Esophagus muscularis mucosa (tissue), 4 donors: ENCODE measurements at regions not wholly inside any gene's neighbourhood (a gene's known extent, or its start where the extent isn't known, plus 50 kb on each side); places are given as distances from the start of the nearest gene placed in this dataset.
"Not testable (repeated sequence)": the region's sequence is repeated elsewhere in the genome, so short reads cannot be mapped to it uniquely, and the experiment has no call there.

Experiments used
- DNase-seq: peaks from one replicate; pipeline ENCODE4 v3.0.0-alpha.2; 2017; ENCODE audit errors: extremely low spot score
- H3K27ac ChIP-seq, 4 donors: fragments of 200-600 bp; sonication (generic); replicated peaks in 1 of 4; 1 replicate in 3 of 4; 2 replicates in 1 of 4; pipeline ENCODE4 v1.5.1; 2016 to 2019; ENCODE audit warnings: mild to moderate bottlenecking in 1 of 4
- H3K27me3 ChIP-seq, 4 donors: fragments of 200-600 bp; sonication (generic); one replicate each; pipeline versions ENCODE4 v1.5.1 to v1.6.0; 2016 to 2019
- H3K36me3 ChIP-seq, 4 donors: fragments of 200-600 bp; sonication (generic); one replicate each; pipeline ENCODE4 v1.5.1; 2016 to 2019
- H3K4me1 ChIP-seq, 4 donors: fragments of 200-600 bp; sonication (generic); one replicate each; pipeline ENCODE4 v1.5.1; 2016 to 2019
- H3K4me3 ChIP-seq, 4 donors: fragments of 200-600 bp; sonication (generic); 1 replicate in 2 of 4; 2 replicates in 2 of 4; pipeline ENCODE4 v1.5.1; 2016 to 2019; ENCODE audit warnings: mild to moderate bottlenecking in 4 of 4, moderate library complexity in 1 of 4
- H3K9me3 ChIP-seq, 4 donors: fragments of 200-600 bp; sonication (generic); 1 replicate in 3 of 4; 2 replicates in 1 of 4; pipeline ENCODE4 v1.5.1; 2016 to 2019
- EP300 ChIP-seq: sonication (generic); formaldehyde crosslinking; IDR thresholded peaks from one replicate; pipeline ENCODE4 v1.6.1; 2017; ENCODE audit warnings: antibody characterized with exemption
- POLR2A ChIP-seq: fragments of 450-650 bp; IDR thresholded peaks from one replicate; pipeline ENCODE4 v1.6.1; 2017; ENCODE audit warnings: antibody characterized with exemption, moderate library complexity, mild to moderate bottlenecking, low read depth
- POLR2AphosphoS5 ChIP-seq, 2 donors: sonication (generic); formaldehyde crosslinking; IDR thresholded peaks; one replicate each; pipeline ENCODE4 v1.6.1; 2017; ENCODE audit warnings: antibody characterized with exemption in 2 of 2
- WGBS: methylation state at CpG from one replicate; pipeline ENCODE4 v1.1.5; 2018; 5-methylcytosine and 5-hydroxymethylcytosine counted together
- intact Hi-C: fragments of 100-400 bp; cut with DNase I; formaldehyde crosslinking; loops from one replicate; pipeline ENCODE4 v1.15.1; 2023
- TF ChIP-seq, protein P1 (sequence below), 3 experiments: fragments of 200-600 bp in 2 of 3; fragments of 450-650 bp in 1 of 3; sonication (generic) in 2 of 3; IDR thresholded peaks; one replicate each; pipeline ENCODE4 v1.5.1; 2017 to 2019; ENCODE audit warnings: antibody characterized with exemption in 3 of 3, mild to moderate bottlenecking in 2 of 3, moderate library complexity in 1 of 3

DNA sequence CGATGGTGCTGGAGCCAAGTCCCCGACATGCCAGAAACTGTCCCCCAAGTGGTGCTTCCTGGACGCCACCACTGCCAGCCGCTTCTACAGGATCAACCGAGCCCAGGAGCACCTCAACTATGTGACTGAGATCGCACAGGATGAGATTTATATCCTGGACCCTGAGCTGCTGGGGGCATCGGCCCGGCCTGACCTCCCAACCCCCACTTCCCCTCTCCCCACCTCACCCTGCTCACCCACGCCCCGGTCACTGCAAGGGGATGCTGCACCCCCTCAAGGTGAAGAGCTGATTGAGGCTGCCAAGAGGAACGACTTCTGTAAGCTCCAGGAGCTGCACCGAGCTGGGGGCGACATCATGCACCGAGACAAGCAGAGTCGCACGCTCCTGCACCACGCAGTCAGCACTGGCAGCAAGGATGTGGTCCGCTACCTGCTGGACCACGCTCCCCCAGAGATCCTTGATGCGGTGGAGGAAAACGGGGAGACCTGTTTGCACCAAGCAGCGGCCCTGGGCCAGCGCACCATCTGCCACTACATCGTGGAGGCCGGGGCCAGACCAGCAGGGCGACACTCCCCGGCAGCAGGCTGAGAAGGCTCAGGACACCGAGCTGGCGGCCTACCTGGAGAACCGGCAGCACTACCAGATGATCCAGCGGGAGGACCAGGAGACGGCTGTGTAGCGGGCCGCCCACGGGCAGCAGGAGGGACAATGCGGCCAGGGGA lies 91.0 kb downstream of the LACC1 start:
- H3K27me3 ChIP-seq, H3K4me3 ChIP-seq, H3K27ac ChIP-seq, H3K9me3 ChIP-seq, H3K36me3 ChIP-seq, DNase-seq, intact Hi-C loops, H3K4me1 ChIP-seq: not testable (repeated sequence)
- no CpG with 5 or more reads among the region's 36 CpGs for WGBS

DNA sequence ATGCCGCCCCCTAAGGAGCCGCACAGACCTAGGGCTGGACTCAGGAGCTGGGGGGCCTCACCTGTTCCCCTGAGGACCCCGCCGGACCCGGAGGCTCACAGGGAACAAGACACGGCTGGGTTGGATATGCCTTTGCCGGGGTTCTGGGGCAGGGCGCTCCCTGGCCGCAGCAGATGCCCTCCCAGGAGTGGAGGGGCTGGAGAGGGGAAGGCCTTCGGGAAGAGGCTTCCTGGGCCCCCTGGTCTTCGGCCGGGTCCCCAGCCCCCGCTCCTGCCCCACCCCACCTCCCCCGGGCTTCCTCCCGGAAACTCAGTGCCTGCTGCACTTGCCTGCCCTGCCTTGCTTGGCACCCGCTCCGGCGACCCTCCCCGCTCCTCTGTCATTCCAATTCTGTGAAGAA lies 91.6 kb downstream of the LACC1 start:
- H3K4me1 ChIP-seq, H3K27ac ChIP-seq, H3K27me3 ChIP-seq, H3K9me3 ChIP-seq, H3K36me3 ChIP-seq, intact Hi-C loops, H3K4me3 ChIP-seq, DNase-seq: not testable (repeated sequence)
- WGBS, result 100% methylated on average over 4 of the region's 19 CpGs

GRCh38 chr13:43977911-43978310 lies 98.2 kb downstream of the LACC1 start:
- Histone ChIP-seq H3K36me3 (no peaks in the 10 kb centered on the region), H3K9me3 (no peaks in the 10 kb centered on the region), H3K27me3 (no peaks in the 10 kb centered on the region), H3K4me3 (no peak overlapping the region), H3K4me1 (no peaks in the 10 kb centered on the region), H3K27ac (no peak overlapping the region)
- intact Hi-C loops, result no loop called here
- TF ChIP-seq, protein P1, sequence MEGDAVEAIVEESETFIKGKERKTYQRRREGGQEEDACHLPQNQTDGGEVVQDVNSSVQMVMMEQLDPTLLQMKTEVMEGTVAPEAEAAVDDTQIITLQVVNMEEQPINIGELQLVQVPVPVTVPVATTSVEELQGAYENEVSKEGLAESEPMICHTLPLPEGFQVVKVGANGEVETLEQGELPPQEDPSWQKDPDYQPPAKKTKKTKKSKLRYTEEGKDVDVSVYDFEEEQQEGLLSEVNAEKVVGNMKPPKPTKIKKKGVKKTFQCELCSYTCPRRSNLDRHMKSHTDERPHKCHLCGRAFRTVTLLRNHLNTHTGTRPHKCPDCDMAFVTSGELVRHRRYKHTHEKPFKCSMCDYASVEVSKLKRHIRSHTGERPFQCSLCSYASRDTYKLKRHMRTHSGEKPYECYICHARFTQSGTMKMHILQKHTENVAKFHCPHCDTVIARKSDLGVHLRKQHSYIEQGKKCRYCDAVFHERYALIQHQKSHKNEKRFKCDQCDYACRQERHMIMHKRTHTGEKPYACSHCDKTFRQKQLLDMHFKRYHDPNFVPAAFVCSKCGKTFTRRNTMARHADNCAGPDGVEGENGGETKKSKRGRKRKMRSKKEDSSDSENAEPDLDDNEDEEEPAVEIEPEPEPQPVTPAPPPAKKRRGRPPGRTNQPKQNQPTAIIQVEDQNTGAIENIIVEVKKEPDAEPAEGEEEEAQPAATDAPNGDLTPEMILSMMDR (IDR thresholded peaks at IDR 0.05), result no peak
- no peak for TF ChIP-seq EP300
- TF ChIP-seq POLR2AphosphoS5 (IDR thresholded peaks at IDR 0.05), result no peak
- no peak for TF ChIP-seq POLR2A
- DNase-seq, result peak; percentile 19
- WGBS, result 63% methylated on average over 1 of the region's 1 CpG

GRCh38 chr13:43978688-43979087 lies 99.0 kb downstream of the LACC1 start:
- Histone ChIP-seq H3K9me3 (no peaks in the 10 kb centered on the region), H3K27me3 (no peaks in the 10 kb centered on the region), H3K4me3 (no peak overlapping the region), H3K36me3 (no peaks in the 10 kb centered on the region), H3K4me1 (no peaks in the 10 kb centered on the region), H3K27ac (no peak overlapping the region)
- 83% methylated on average over 5 of the region's 5 CpGs for WGBS
- TF ChIP-seq POLR2AphosphoS5 (IDR thresholded peaks at IDR 0.05) (no peak), POLR2A (no peak), EP300 (no peak)
- TF ChIP-seq, protein P1 (IDR thresholded peaks at IDR 0.05), result no peak
- intact Hi-C loops, result no loop called here
- DNase-seq, result peak; percentile 53

DNA sequence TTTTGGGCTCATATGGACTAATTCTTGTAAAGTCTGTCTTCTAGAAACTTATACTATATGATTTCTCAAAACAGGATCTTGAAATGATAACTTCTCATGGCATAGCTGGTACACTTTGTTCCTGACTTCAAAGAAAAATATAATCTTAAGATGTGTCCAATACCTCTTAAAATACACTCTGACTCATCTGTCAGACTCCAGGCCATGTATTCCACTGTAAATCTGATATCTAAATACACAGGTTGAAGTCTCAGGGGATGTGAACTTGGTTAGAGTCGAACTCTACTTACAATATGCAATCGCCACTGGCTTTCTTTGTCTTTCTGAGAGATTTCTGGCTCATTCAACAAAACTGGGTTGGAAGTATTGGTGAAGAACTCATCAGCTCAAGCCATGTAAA lies 99.8 kb downstream of the LACC1 start:
- H3K9me3 ChIP-seq, result no peaks in the 10 kb centered on the region
- intact Hi-C loops, result no loop called here
- no peak overlapping the region for H3K4me3 ChIP-seq
- WGBS, result 88% methylated on average over 2 of the region's 2 CpGs
- TF ChIP-seq EP300 (no peak), POLR2A (no peak), POLR2AphosphoS5 (IDR thresholded peaks at IDR 0.05) (no peak)
- TF ChIP-seq, protein P1 (IDR thresholded peaks at IDR 0.05), result no peak
- DNase-seq, result no peak
- H3K27me3 ChIP-seq, result no peaks in the 10 kb centered on the region
- H3K27ac ChIP-seq, result no peak overlapping the region
- H3K36me3 ChIP-seq, result no peaks in the 10 kb centered on the region
- H3K4me1 ChIP-seq, result no peaks in the 10 kb centered on the region

GRCh38 chr13:43980587-43980986 lies 100.9 kb downstream of the LACC1 start:
- WGBS, result 63% methylated on average over 1 of the region's 1 CpG
- H3K27ac ChIP-seq, result no peak overlapping the region
- intact Hi-C loops, result no loop called here
- H3K27me3 ChIP-seq, result no peaks in the 10 kb centered on the region
- peaks cover 0 to 2% (median under 1%) of the 10 kb centered on the region in 4 donors for H3K4me1 ChIP-seq
- H3K9me3 ChIP-seq, result no peaks in the 10 kb centered on the region
- DNase-seq, result no peak
- no peak overlapping the region for H3K4me3 ChIP-seq
- TF ChIP-seq POLR2A (no peak), POLR2AphosphoS5 (IDR thresholded peaks at IDR 0.05) (no peak), EP300 (no peak)
- TF ChIP-seq, protein P1 (IDR thresholded peaks at IDR 0.05), result no peak
- H3K36me3 ChIP-seq, result no peaks in the 10 kb centered on the region
